Activated CD4-positive, alpha-beta T cell treated with anti-CD3 and anti-CD28 coated beads, Interleukin-2, amount 10 ng/mL, durations not matched to agents 24 days and 14 days (primary cell): ENCODE measurements at regions not wholly inside any gene's neighbourhood (a gene's known extent, or its start where the extent isn't known, plus 50 kb on each side); places are given as distances from the start of the nearest gene placed in this dataset.

Experiments used
- DNase-seq: peaks from one replicate; pipeline ENCODE4 v3.0.0; 2022
- H3K27ac Mint-ChIP-seq: one replicate; pipeline ENCODE4 v1.8.0; 2022; ENCODE audit warnings: mild to moderate bottlenecking, mixed read lengths
- H3K27me3 Mint-ChIP-seq: one replicate; pipeline ENCODE4 v1.8.0; 2022; ENCODE audit warnings: mixed read lengths
- H3K36me3 Mint-ChIP-seq: one replicate; pipeline ENCODE4 v1.8.0; 2022; ENCODE audit warnings: low read depth, mild to moderate bottlenecking, mixed read lengths
- H3K4me1 Mint-ChIP-seq: one replicate; pipeline ENCODE4 v1.8.0; 2021; ENCODE audit warnings: mixed read lengths
- H3K4me3 Mint-ChIP-seq: one replicate; pipeline ENCODE4 v1.8.0; 2022; ENCODE audit warnings: mild to moderate bottlenecking, moderate library complexity, mixed read lengths
- H3K9me3 Mint-ChIP-seq: one replicate; pipeline ENCODE4 v1.8.0; 2021; ENCODE audit warnings: mixed read lengths
- intact Hi-C: fragments of 100-400 bp; cut with micrococcal nuclease; formaldehyde crosslinking; loops from one replicate; pipeline ENCODE4 v1.15.1; 2023

DNA sequence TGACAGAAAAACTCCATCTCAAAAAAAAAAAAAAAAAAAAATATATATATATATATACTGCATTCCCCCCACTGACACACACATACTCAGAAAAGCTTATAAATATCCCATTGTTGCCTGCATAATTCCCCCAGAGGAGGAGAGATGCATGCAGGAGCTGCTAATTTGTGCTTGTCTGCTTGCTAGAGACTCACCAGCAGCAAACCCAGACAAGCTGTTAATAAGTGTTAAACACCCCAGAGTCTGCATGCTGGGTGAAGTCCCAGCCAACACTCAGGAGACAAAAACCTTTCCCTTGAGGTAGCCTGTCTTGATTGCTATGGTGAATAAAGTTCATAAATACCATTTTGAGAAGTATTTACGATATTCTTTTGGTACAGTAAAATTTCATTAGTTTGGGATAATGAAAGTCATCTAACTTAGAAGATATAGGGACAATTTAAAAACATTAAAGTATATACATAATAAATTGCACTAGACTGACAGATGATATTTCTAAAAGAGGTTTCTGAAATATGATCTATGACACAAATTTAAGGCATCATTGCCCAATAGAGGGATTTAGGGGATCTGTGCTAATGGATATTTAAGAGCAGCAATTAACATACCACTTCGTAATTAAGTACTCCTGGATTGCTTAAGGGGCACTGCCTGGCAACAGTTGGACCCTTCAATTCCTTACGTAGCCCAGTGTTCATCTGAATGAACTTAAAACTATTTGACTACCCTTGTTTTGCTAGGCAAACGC lies 400.0 kb upstream of the C2CD4B start:
- Mint-ChIP-seq H3K4me1 (no peaks in the 10 kb centered on the region), H3K9me3 (no peaks in the 10 kb centered on the region), H3K4me3 (no peak overlapping the region), H3K27ac (no peak overlapping the region), H3K36me3 (no peaks in the 10 kb centered on the region), H3K27me3 (no peaks in the 10 kb centered on the region)
- no peak for DNase-seq
- intact Hi-C loops, result no loop called here

DNA sequence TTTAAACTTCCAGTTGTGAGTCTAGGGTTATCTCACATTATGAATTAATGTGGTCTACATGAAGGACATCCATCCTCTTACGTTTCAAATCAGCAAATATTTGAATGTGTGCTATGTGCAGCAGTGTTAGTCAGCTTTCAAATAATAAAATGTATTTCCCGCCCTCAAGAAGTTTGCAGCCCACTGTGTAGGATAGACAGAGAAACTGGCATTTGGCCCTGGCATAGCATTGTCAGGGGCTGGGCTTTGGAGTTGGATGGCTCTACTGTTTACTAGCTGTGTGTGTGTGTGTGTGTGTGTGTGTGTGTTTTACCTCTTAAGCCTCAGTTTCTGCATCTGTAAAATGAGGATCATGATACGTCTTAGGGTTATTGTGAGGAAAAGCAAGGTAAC lies 400.5 kb upstream of the C2CD4B start:
- Mint-ChIP-seq H3K27me3 (no peaks in the 10 kb centered on the region), H3K27ac (no peak overlapping the region), H3K4me3 (no peak overlapping the region), H3K4me1 (no peaks in the 10 kb centered on the region), H3K9me3 (no peaks in the 10 kb centered on the region), H3K36me3 (no peaks in the 10 kb centered on the region)
- intact Hi-C loops, result no loop called here
- DNase-seq, result no peak

DNA sequence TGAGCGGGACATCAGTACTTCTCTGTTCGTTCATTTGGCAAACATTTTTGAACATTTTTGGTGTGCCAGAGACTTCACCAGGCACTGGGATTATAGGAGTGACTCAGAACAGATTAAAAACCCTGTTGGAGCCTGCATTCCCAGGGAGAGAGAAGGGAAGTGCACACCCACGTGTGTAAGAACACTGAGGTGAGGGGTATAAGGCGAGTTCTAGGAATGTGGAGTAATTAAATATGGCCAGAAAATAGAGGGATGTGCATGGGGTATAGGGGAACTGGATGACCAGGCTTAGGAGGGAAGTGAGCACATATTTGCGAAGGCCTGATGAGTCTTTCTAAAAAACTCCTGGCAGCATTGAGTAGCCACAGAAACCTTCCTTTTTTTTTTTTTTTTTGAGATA lies 401.2 kb upstream of the C2CD4B start:
- no peaks in the 10 kb centered on the region for H3K36me3 Mint-ChIP-seq
- H3K4me3 Mint-ChIP-seq, result no peak overlapping the region
- H3K9me3 Mint-ChIP-seq, result no peaks in the 10 kb centered on the region
- DNase-seq, result no peak
- no peaks in the 10 kb centered on the region for H3K27me3 Mint-ChIP-seq
- no peak overlapping the region for H3K27ac Mint-ChIP-seq
- intact Hi-C loops, result no loop called here
- no peaks in the 10 kb centered on the region for H3K4me1 Mint-ChIP-seq

DNA sequence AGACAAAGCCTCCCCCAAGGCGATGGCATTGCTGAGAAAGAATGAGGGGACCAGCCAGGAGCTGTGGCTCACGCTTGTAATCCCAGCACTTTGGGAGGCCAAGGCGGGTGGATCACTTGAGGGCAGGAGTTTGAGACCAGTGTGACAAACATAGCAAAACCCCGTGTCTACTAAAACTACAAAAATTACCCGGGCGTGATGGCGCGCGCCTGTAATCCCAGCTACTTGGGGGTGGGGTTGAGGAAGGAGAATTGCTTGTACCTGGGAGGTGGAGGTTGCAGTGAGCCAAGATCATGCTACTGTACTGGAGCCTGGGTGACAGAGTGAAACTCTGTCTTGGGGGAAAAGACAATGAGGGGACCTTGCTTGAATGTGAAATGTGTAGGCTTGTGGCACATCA lies 402.4 kb upstream of the C2CD4B start:
- H3K9me3 Mint-ChIP-seq, result no peaks in the 10 kb centered on the region
- H3K4me1 Mint-ChIP-seq, result no peaks in the 10 kb centered on the region
- H3K4me3 Mint-ChIP-seq, result no peak overlapping the region
- DNase-seq, result no peak
- no peaks in the 10 kb centered on the region for H3K27me3 Mint-ChIP-seq
- no peak overlapping the region for H3K27ac Mint-ChIP-seq
- intact Hi-C loops, result no loop called here
- H3K36me3 Mint-ChIP-seq, result no peaks in the 10 kb centered on the region

DNA sequence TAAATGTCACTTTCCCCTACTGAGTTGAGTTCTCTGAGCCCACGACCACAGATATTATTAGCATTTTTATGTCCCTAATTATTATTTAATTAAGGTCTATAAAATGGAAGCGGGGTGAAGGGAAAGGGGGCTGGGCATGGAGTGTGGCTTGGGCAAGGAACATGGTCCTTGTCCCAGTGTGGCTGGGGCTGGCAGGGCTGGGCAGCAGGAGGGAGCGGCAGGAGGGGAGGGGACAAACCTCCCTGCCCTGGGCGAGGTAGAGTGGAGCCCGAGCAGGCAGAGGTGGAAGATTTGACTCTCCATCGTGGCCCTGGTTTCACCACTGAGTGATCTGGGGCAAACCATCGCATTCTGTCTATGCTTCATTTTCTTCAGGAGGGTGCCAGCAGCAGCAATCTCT lies 402.9 kb upstream of the C2CD4B start:
- no peaks in the 10 kb centered on the region for H3K9me3 Mint-ChIP-seq
- no peaks in the 10 kb centered on the region for H3K27me3 Mint-ChIP-seq
- intact Hi-C loops, result no loop called here
- H3K4me3 Mint-ChIP-seq, result no peak overlapping the region
- no peak for DNase-seq
- H3K27ac Mint-ChIP-seq, result no peak overlapping the region
- H3K4me1 Mint-ChIP-seq, result no peaks in the 10 kb centered on the region
- no peaks in the 10 kb centered on the region for H3K36me3 Mint-ChIP-seq

DNA sequence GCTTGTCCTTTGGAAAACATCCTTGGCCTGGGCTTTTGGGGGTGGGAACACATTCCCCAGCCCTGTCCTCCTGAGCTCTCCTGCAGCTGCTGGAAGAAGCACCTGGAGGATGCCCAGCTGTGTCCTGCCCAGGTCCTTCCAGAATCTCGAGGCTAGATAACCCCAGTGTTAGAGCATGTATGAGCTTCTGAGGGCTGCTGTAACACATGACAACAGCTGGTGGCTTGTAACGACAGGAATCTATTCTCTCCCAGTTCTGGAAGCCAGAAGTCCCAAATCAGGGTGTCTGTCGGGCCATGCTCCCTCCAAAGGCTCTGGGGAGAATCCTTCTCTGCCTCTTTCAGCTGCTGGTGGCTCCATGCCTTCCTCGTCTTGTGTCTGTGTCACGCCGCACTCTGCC lies 403.6 kb upstream of the C2CD4B start:
- Mint-ChIP-seq H3K4me1 (no peaks in the 10 kb centered on the region), H3K9me3 (no peaks in the 10 kb centered on the region), H3K4me3 (no peak overlapping the region), H3K27ac (no peak overlapping the region), H3K36me3 (no peaks in the 10 kb centered on the region), H3K27me3 (no peaks in the 10 kb centered on the region)
- DNase-seq, result no peak
- intact Hi-C loops, result no loop called here

DNA sequence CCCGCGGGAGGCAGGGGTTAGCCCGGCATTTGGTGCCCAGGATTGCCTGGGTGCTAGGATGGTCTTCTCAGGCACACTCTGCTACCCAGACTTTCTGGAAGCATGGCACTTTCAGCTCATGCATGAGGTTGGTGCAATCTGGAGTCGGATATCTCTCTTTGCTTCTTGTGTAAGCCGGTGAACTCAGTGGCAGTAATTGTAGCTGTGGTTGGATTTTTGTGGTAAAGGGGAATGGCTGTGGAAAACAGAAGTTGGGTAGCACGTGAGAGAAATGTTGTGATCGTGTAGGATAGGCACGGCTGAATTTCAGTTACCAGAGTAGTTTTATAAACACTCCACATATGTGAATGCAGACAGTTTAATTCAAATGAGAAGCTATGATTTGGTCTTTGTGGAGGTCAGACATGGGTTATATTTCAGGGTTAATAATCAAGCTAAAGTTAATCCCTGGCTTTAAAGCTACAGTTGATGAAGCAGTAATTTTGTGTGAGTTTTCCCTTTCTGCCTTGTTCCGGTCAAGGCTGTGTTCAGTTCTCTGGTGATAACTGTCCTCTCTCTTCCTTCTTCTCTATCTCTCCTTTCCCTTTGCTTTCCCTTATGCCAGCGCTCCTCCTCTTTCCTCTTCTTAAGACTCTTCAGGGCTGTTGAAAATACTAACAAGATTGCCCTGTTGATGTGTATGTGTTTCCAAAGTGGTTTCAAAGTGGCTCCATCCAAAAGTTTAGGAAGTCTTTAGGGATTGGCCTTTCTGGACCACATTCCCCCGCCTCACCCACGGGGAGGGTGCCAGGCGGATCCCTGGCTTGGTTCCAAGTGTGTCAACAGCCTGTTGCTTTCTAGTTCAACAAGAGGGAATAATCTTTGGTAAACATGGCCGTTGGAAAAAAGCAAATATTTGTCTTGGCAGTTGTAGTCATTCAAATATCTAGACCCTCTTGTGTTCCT lies 404.6 kb upstream of the C2CD4B start:
- no peaks in the 10 kb centered on the region for H3K27me3 Mint-ChIP-seq
- H3K27ac Mint-ChIP-seq, result no peak overlapping the region
- no peak for DNase-seq
- no peaks in the 10 kb centered on the region for H3K9me3 Mint-ChIP-seq
- intact Hi-C loops, result no loop called here
- H3K4me3 Mint-ChIP-seq, result no peak overlapping the region
- no peaks in the 10 kb centered on the region for H3K36me3 Mint-ChIP-seq
- no peaks in the 10 kb centered on the region for H3K4me1 Mint-ChIP-seq

DNA sequence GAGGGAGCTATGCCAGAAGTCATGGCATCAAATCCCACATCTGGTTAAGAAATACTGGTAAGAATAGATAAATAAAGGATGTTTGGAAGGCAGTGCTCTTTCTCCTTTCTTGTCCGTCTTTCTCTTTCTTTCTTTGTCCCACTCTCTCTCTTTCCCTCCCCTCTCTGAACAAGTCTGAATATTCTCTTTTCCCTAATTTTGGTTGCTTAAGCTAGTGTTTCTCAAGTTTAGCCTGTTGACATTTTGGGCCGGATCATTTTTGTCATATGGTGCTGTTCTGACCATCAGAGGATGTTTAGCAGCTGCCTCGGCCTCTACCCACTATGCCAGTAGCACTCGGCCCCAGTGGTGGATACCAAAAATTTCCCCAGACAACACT lies 405.3 kb upstream of the C2CD4B start:
- Mint-ChIP-seq H3K4me3 (no peak overlapping the region), H3K9me3 (no peaks in the 10 kb centered on the region)
- DNase-seq, result no peak

DNA sequence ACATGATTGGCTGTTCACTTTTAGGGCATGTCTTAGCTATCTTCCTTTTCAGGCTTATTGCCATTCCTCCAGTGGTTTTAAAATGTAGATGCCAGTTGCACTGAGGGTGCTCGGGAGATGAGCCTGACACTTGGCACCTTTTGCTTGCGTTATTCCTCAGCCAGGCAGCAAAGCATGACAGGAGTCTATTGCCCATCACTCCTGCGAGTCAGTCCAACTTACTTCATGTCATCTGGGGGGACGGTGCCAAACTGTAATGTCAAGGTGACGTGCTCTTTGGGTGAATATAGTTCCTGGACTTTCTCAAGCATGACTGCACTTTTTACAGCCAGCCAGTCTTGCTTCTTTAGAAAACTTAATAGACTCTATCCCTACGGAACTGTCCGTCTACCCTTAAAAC lies 406.0 kb upstream of the C2CD4B start:
- DNase-seq, result no peak
- Mint-ChIP-seq H3K27me3 (peaks cover 2% of the 10 kb centered on the region), H3K9me3 (no peaks in the 10 kb centered on the region), H3K36me3 (no peaks in the 10 kb centered on the region), H3K4me3 (no peak overlapping the region), H3K27ac (no peak overlapping the region), H3K4me1 (no peaks in the 10 kb centered on the region)
- intact Hi-C loops, result no loop called here

More for the DNA sequence above, 405.3 kb upstream of the C2CD4B start:
- Mint-ChIP-seq H3K36me3 (no peaks in the 10 kb centered on the region), H3K27ac (no peak overlapping the region), H3K27me3 (peaks cover 2% of the 10 kb centered on the region), H3K4me1 (no peaks in the 10 kb centered on the region)
- intact Hi-C loops, result no loop called here

DNA sequence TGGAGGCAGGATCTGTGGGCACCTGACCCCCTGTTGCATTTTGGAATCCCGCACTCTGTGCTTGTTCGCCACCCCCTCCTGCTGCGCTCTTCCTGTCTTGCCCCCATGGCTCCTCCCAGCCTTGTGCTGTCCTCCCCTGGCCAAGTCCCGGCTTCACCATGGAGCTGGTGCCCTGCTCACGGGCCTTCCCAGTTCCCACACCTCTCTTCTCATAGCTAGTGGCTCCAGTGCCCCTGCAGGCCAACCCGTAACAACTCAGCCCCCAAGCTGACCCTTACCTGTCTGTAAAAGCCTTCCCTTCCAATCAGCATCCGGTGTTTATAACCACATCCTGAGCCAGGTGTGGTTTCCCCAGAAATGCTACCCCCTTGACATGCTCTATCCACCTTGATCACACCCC lies 407.7 kb upstream of the C2CD4B start:
- Mint-ChIP-seq H3K36me3 (no peaks in the 10 kb centered on the region), H3K27ac (no peak overlapping the region), H3K4me1 (no peaks in the 10 kb centered on the region), H3K27me3 (peaks cover 2% of the 10 kb centered on the region), H3K4me3 (no peak overlapping the region), H3K9me3 (no peaks in the 10 kb centered on the region)
- intact Hi-C loops, result no loop called here
- DNase-seq, result no peak

DNA sequence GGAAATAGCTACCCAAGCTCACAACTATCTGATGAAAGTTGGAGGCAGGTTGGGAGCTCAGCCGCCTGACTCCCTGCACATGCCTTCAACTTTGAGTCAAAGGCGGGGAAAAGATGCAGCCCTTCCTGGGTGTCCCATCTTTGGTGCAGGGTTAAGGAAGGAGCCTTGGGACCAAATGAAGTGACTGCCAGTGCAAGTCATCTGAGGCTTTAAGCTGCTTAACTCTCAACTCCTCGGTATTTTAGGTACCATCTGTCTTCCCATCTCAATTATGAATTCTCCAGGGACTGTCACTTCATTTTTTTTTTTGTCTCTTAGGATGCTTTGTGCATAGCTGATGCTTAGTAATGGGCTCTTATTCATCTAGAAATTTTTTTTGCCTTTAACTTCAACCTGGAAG lies 408.8 kb upstream of the C2CD4B start:
- Mint-ChIP-seq H3K4me3 (no peak overlapping the region), H3K27me3 (peaks cover 2% of the 10 kb centered on the region), H3K4me1 (no peaks in the 10 kb centered on the region), H3K36me3 (no peaks in the 10 kb centered on the region), H3K27ac (no peak overlapping the region), H3K9me3 (no peaks in the 10 kb centered on the region)
- intact Hi-C loops, result no loop called here
- no peak for DNase-seq

DNA sequence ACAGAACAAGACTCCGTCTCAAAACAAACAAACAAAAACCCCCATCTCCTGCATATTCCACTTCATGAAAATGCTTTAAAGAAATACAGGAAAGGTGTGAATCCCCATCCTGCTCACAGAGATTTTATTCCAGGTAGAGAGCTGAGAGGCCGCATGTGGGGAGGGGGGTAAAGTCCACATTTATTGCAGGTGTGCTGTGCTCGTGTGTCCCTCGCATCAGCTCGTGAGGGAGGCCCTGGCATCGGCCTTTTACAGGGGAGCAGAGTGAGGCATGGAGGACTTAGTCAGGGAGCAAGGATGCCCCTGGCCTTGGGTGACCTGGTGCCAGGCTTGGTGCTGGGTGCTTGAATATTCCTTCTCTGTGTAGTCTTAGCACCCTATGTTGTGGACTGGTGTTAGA lies 413.5 kb upstream of the C2CD4B start:
- intact Hi-C loops, result no loop called here
- Mint-ChIP-seq H3K27ac (no peak overlapping the region), H3K27me3 (peaks cover 3% of the 10 kb centered on the region), H3K4me3 (no peak overlapping the region), H3K36me3 (no peaks in the 10 kb centered on the region), H3K9me3 (no peaks in the 10 kb centered on the region), H3K4me1 (no peaks in the 10 kb centered on the region)
- no peak for DNase-seq

DNA sequence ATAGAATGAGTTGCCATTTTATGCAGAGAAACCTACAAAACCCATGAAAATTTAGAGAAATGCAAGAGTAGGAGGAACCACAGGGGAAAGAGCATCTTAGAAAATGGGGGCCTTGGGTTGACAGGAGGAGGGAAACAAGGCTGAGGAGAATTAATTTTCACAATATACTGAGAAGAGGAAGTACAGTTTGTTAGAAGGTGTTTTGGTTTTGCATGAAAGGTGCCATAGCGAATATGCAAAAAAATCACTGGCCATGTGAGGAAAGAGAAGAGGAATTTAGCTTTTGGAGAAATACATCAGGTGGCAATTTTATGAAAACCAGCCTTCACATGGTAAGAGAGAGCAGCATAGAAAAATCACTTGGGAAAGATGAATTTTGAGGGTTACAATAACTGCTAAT lies 413.9 kb upstream of the C2CD4B start:
- Mint-ChIP-seq H3K4me1 (no peaks in the 10 kb centered on the region), H3K4me3 (no peak overlapping the region), H3K27me3 (peaks cover 3% of the 10 kb centered on the region), H3K27ac (no peak overlapping the region), H3K9me3 (no peaks in the 10 kb centered on the region), H3K36me3 (no peaks in the 10 kb centered on the region)
- intact Hi-C loops, result no loop called here
- no peak for DNase-seq

DNA sequence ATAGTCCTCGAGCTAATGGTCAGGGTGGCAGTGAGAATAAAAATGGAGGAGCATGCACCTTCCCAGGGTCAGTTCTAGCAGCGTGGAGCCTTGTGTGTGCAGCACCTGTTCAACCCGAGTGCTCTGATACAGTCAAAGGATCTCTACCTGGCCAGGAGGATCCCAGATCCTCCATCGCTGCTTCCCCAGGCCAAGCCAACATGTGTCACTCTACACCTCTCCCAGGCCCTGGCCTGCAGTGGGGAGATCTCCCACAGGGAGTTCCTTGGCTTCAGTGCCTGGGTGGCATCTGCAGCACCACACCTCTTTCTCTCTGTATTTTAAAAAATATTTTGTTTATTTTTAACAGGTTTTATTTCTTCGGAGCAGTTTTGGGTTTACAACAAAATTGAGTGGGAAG lies 414.8 kb upstream of the C2CD4B start:
- Mint-ChIP-seq H3K9me3 (no peaks in the 10 kb centered on the region), H3K4me3 (no peak overlapping the region), H3K27ac (no peak overlapping the region), H3K27me3 (peaks cover 2% of the 10 kb centered on the region), H3K4me1 (no peaks in the 10 kb centered on the region), H3K36me3 (no peaks in the 10 kb centered on the region)
- no peak for DNase-seq
- intact Hi-C loops, result no loop called here
